ENCODE measurements at regions not wholly inside any gene's neighbourhood (a gene's known extent, or its start where the extent isn't known, plus 50 kb on each side); places are given as distances from the start of the nearest gene placed in this dataset.

- DNase-seq (ENCODE audit: low read depth in 2 of 2), result no peak
These were observed 233.7 kb downstream of the MYCN start for GRCh38 chr2:16173893-16174692.

GRCh38 chr2:16172324-16173175, 232.2 kb downstream of the MYCN start:
- no peak for DNase-seq (ENCODE audit: low read depth in 2 of 2)

- DNase-seq (ENCODE audit: low read depth in 2 of 2), result no peak
These were observed 231.1 kb downstream of the MYCN start for GRCh38 chr2:16171425-16171920.

DNA sequence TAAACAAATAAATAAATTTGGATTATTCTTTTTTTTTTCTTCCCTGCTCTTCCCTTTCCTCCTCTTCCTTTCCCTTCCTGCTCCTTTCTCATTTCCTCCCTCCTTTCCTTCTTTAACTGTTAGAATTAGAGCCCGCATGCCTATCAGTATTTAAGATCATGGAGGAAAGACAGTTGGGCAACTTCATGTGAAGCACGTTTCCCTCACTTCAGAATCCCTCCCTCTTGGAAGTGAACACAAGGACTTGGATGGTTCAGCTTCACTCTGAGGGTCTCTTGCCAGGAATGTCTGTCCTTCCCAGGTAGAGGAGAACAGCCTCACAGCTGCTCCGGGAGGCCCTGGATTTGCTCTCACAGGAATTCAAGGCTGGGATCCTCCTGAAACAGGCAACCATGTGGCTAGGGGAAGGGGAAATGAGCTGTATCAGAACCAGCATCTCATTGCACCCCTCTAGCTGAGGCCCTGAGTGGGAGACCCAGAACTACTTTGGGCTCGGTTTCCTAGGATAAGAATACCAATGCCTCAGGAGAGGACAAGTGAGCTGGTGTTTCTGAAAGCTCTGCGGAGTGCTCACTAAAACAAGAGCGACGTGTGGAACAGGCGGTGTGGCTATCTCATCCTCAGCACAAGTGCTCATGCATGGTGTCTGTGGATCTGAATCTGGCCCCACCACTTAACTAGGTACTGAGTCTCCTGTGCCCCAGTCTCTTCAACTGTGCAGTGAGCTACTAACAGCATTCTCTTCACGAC, 230.5 kb downstream of the MYCN start:
- DNase-seq (ENCODE audit: low read depth in 2 of 2), result no peak

- no peak for DNase-seq (ENCODE audit: low read depth in 2 of 2)
These were observed 229.1 kb downstream of the MYCN start for GRCh38 chr2:16169381-16169960.

DNA sequence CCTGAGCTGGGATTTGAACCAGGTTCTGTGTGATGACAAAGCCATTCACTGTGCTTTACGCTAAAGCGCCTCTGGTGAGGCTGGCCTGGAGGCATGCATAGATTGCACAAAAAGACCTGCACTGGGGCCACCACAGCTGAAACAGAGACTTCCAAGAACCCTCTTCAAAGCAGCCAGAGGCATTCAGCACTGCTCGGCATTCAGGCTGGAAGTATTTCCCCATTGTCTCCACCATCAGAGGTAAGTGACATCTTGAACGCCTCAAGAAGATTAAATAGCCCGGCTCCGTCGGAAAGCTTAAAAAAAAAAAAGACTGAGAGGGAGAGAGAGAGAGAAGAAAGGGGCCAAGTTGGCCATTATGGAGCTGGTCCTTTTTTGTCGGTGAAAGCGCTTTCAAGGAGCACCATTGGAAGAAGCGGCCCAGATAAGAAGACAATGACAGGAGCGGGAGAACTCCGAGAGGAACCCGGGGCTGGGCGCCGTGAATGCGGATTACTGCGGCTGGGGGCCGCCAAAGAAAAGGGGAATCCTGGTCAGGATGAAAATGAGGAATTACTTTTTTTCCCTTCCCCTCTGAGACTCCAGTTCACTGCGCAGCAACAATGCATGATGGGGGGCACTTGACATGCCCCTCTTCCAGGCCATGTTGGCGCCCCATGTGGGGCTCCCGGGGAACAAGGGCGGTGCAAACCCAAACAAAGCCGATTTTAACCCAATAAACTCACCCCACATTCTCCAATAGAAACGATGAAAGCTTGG, 228.3 kb downstream of the MYCN start:
- no peak for DNase-seq (ENCODE audit: low read depth in 2 of 2)

GRCh38 chr2:16167870-16168426, 227.6 kb downstream of the MYCN start:
- no peak for DNase-seq (ENCODE audit: low read depth in 2 of 2)

- DNase-seq (ENCODE audit: low read depth in 2 of 2), result no peak
These were observed 227.1 kb downstream of the MYCN start for GRCh38 chr2:16167451-16167861.

- DNase-seq (ENCODE audit: low read depth in 2 of 2), result no peak
These were observed 226.1 kb downstream of the MYCN start for GRCh38 chr2:16166327-16166981.

DNA sequence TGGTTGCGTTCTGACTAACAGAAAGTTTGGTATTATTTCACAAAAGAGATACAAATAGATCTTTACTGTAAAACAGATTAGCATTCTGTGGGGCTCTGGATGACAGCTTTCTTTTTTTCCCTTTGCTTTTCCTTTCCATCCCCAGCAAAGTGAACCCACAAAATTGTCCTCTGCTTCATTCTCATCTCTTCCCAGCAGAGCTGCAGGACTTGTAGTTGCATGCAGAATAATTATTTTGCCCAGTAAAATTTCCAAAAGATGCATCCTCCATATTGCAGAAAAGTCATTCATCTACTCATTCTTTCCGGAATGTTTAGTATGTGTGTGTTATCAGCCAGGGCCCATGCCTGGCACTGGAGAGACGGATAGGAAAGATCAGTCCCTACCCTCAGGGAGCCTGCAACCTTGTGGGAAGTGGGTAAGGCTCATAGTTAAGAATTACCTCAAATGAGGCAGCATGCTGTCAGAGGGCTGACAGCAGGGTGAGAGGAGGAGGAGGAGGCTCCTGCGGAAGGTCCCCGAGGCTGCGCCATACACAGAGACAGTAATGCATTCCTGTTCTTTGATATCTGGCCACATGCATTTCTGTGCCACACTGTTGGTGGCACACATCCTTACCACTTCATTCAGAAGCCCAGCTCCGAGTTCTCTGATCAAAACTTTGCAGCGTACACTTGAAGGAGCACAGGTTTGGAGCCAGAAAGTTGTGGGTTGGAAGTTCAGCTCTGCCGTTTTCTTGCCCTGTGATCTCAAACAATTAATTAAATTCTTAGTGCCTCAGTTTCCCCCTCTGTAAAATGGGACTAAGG, 225.4 kb downstream of the MYCN start:
- no peak for DNase-seq (ENCODE audit: low read depth in 2 of 2)

DNA sequence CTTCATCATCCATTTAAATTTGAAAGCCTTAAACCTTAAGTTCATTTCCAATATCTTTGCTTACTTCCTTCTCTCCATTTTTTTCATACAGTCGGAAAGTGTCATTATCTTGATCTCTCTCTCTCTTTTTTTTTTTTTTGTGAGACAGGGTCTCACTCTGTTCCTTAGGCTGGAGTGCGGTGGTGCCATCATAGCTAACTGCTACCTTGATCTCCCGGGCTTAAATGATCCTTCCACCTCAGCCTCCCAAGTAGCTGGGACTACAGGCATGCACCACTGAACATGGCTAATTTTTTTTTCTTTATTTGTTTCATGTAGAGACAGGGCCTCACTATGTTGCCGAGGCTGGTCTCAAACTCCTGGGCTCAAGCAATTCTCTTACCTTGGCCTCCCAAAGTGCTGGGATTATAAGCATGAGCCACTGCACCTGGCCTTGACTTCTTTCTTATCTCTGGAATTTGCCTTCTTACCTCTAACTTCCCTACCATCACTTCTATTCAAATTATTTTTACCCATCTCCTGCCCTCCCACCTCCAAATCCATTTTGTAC, 222.2 kb downstream of the MYCN start:
- no peak for DNase-seq (ENCODE audit: low read depth in 2 of 2)

DNA sequence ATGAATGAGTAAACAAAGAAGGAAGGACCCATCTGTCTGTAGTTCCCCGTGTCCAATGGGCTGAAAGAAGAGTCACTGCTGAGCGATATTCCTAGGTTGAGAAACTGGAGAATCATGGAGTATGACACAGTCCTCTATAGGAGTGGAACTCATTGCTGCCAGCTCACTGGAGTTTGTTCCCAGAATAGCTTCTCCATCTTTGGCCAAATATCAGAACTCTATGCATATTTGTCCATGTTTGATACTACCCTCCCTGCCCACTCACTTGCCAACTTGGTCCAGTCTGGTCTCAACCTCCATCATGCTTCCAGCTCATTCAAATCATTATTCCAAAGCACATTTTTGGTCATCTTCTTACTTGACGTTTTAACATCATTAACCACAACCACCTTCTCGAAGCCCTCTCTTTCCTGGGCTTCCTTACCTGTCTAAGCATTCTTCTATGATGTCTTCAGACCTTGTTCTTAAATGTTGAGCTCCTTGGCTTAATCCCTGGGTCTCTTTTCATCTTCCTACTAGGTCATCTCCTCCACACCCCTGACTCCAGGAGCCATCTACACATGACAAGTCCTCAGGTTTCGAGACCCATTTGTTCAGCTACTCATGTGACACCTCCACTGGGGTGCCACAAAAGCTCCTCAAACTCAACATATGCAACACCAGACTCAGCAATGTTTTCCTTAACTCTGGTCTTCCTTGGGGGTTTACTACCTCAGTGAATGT, 221.6 kb downstream of the MYCN start:
- DNase-seq (ENCODE audit: low read depth in 2 of 2), result no peak

DNA sequence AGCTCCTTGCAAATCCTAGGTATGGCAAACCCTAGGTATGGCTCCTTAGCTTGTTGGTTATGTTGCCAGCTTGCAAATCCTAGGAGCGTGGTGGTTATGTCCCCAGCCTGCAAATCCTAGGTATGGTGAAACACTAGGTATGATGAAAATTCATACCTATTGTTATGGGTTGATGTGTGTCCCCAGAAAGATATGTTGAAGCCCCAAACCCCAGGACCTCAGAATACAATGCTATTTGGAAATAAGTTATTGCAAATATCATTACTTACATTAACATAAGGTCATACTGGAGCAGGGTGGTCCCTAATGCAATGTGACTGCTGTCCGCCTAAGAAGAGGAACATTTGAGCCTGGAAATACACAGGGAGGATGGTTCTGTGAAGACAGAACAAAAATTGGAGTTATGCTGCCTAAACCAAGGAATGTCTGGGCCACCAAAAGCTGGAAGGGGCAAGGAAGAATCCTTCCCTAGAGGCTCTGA, 220.8 kb downstream of the MYCN start:
- no peak for DNase-seq (ENCODE audit: low read depth in 2 of 2)

- no peak for DNase-seq (ENCODE audit: low read depth in 2 of 2)
These were observed 220.1 kb downstream of the MYCN start for GRCh38 chr2:16160281-16161084.

GRCh38 chr2:16156411-16156810, 216.1 kb downstream of the MYCN start:
- no peak for DNase-seq (ENCODE audit: low read depth in 2 of 2)

- no peak for DNase-seq (ENCODE audit: low read depth in 2 of 2)
These were observed 215.4 kb downstream of the MYCN start for GRCh38 chr2:16155766-16156165.

- DNase-seq (ENCODE audit: low read depth in 2 of 2), result no peak
These were observed 215.0 kb downstream of the MYCN start for GRCh38 chr2:16155366-16155765.

All from stimulated activated CD4-positive, alpha-beta T cell treated with anti-CD3 and anti-CD28 coated beads, Interleukin-12 subunit alpha, Interleukin-12 subunit beta, amount 100 ng/mL, for 24 hours (primary cell).